HS-27A (cell line): ENCODE measurements at regions not wholly inside any gene's neighbourhood (a gene's known extent, or its start where the extent isn't known, plus 50 kb on each side); places are given as distances from the start of the nearest gene placed in this dataset.
"Not testable (repeated sequence)": the region's sequence is repeated elsewhere in the genome, so short reads cannot be mapped to it uniquely, and the experiment has no call there.

Experiments
- DNase-seq: peaks from one replicate; pipeline ENCODE4 v3.0.0-alpha.2; 2012; ENCODE audit warnings: low read depth, missing footprints

GRCh38 chr15:38745126-38745525 lies 180.5 kb upstream of the RASGRP1 start:
- DNase-seq, result no peak

GRCh38 chr15:38745626-38746025 lies 181.0 kb upstream of the RASGRP1 start:
- DNase-seq, result no peak

GRCh38 chr15:38746211-38746610 lies 181.6 kb upstream of the RASGRP1 start:
- DNase-seq, result no peak

- DNase-seq, result no peak
Measured at GRCh38 chr15:38748710-38749109, 184.1 kb upstream of the RASGRP1 start.

- DNase-seq, result no peak
Measured at GRCh38 chr15:38750786-38751185, 186.2 kb upstream of the RASGRP1 start.

- no peak for DNase-seq
Measured at GRCh38 chr15:38755718-38756117, 191.1 kb upstream of the RASGRP1 start.

GRCh38 chr15:38756441-38756840 lies 191.8 kb upstream of the RASGRP1 start:
- no peak for DNase-seq

- DNase-seq, result peak; percentile 69
Measured at GRCh38 chr15:38758043-38758442, 193.4 kb upstream of the RASGRP1 start.

- no peak for DNase-seq
Measured at GRCh38 chr15:38761681-38762080, 197.1 kb upstream of the RASGRP1 start.

GRCh38 chr15:38768970-38769369 lies 204.4 kb upstream of the RASGRP1 start:
- no peak for DNase-seq

- DNase-seq, result no peak
Measured at GRCh38 chr15:38769492-38769891, 204.9 kb upstream of the RASGRP1 start.

- DNase-seq, result not testable (repeated sequence)
Measured at GRCh38 chr15:38774076-38774475, 209.5 kb upstream of the RASGRP1 start.

GRCh38 chr15:38781196-38781595 lies 216.6 kb upstream of the RASGRP1 start:
- no peak for DNase-seq

- no peak for DNase-seq
Measured at GRCh38 chr15:38782156-38782555, 217.5 kb upstream of the RASGRP1 start.

GRCh38 chr15:38788918-38789317 lies 224.3 kb upstream of the RASGRP1 start:
- DNase-seq, result no peak

GRCh38 chr15:38789566-38789965 lies 225.0 kb upstream of the RASGRP1 start:
- DNase-seq, result no peak

- DNase-seq, result no peak
Measured at GRCh38 chr15:38793206-38793810, 228.7 kb upstream of the RASGRP1 start.

- no peak for DNase-seq
Measured at GRCh38 chr15:38795471-38796245, 231.0 kb upstream of the RASGRP1 start.

GRCh38 chr15:38796589-38796988 lies 232.0 kb upstream of the RASGRP1 start:
- no peak for DNase-seq

GRCh38 chr15:38797506-38797905 lies 232.9 kb upstream of the RASGRP1 start:
- DNase-seq, result not testable (repeated sequence)

GRCh38 chr15:38799202-38799601 lies 234.6 kb upstream of the RASGRP1 start:
- not testable (repeated sequence) for DNase-seq

GRCh38 chr15:38809621-38810020 lies 245.0 kb upstream of the RASGRP1 start:
- no peak for DNase-seq

GRCh38 chr15:38810686-38811085 lies 246.1 kb upstream of the RASGRP1 start:
- no peak for DNase-seq

GRCh38 chr15:38814254-38814653 lies 249.6 kb upstream of the RASGRP1 start:
- not testable (repeated sequence) for DNase-seq
